ENCODE measurements at regions not wholly inside any gene's neighbourhood (a gene's known extent, or its start where the extent isn't known, plus 50 kb on each side); places are given as distances from the start of the nearest gene placed in this dataset.

DNA sequence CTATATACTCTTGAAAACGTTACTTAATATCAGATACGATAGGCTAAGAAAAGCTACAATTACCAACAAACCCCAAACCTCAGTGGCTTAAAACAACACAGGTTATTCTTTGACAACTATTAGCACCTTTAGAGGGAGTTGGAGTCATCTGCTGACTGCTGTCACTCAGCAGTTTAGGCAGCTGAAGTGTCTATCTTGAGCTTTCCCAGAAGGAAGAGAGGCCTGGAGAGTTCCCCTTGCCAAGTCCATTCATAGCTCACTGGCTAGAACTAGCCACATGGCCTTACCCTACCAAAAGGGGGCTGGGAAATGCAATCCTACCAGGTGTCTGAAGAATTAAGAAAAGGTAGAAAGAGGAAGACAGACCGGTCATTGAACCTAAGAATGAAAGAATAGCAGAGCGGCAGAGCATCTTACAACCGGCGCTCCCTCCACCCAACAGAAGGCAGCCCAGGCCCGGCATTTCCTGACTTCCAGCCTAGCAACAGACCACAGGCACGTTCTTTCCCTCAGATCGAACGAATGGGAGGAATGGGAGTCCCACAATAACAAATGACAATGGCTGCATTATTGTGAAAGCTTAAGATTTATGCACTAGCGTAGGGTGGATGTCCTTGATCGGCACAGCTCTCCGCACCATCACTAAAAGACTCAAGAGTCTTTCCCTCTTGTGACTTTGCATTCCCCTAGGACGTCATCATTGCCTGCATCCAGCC lies 211.2 kb upstream of the CTAGE1 start:
- Histone ChIP-seq H3K4me3 (ENCODE audit: low read length) (no peak overlapping the region), H3K4me1 (ENCODE audit: insufficient read depth, low read length) (no peaks in the 10 kb centered on the region), H3K27me3 (ENCODE audit: insufficient read depth, low read length) (no peaks in the 10 kb centered on the region), H3K9me3 (ENCODE audit: low read depth, low read length) (no peaks in the 10 kb centered on the region)

DNA sequence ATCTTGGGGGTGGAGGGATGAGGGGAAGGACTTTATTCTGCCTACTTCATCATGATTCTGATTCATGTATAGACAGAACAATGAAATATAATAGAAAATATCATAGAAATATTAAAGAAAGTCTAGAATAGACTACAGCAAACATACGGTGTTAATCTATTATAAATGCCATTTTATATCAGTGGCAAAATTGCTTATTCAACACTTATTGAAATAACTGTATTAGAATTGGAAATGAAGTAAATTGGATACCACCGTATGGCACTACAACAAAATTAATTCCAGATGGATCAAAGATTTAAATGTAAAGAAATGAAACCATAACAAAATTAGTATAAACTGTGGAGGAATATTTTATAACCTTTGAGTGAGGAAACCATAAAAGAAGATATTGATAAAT lies 213.3 kb upstream of the CTAGE1 start:
- Histone ChIP-seq H3K4me3 (ENCODE audit: low read length) (no peak overlapping the region), H3K27me3 (ENCODE audit: insufficient read depth, low read length) (no peaks in the 10 kb centered on the region), H3K4me1 (ENCODE audit: insufficient read depth, low read length) (no peaks in the 10 kb centered on the region), H3K9me3 (ENCODE audit: low read depth, low read length) (no peaks in the 10 kb centered on the region)

DNA sequence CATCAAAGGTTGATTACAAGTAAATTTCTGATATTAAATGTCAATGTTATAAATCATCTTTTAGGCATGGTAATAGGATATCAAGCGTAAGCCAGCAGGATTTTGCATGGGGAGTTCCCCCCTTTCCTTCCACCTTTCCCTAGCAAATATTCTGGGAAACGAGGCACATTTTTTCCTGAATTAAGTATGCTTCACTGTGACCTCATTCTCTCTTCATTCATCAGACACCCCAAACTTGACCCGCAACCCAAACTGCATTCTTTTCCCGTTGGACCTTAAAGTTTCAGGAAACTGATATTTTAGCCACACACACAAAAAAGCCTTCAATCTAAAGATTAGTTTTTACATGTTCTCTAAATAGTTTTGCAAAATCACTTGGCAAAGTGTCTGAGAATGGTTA lies 214.5 kb upstream of the CTAGE1 start:
- Histone ChIP-seq H3K4me1 (ENCODE audit: insufficient read depth, low read length) (no peaks in the 10 kb centered on the region), H3K4me3 (ENCODE audit: low read length) (no peak overlapping the region), H3K9me3 (ENCODE audit: low read depth, low read length) (no peaks in the 10 kb centered on the region), H3K27me3 (ENCODE audit: insufficient read depth, low read length) (no peaks in the 10 kb centered on the region)

DNA sequence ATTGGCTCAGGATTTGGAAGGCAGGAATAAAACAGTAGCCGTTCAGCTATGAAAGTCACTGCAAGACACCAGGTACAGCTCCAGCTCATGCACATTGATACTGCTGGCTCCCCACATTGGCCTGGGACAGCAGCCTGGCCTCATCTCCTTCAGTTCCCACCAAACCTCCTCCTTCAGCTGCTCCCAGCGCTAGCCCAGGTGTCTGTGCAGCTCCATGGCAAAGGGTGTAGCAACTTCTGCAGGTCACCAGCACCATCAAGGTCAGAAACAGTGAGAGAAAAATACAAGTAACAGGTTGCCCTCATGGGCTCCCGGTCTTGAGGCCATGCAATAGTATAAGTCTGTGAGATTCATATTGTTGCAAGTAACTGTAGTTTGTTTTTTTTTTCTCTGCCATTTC lies 216.7 kb upstream of the CTAGE1 start:
- Histone ChIP-seq H3K4me1 (ENCODE audit: insufficient read depth, low read length) (no peaks in the 10 kb centered on the region), H3K9me3 (ENCODE audit: low read depth, low read length) (no peaks in the 10 kb centered on the region), H3K4me3 (ENCODE audit: low read length) (no peak overlapping the region), H3K27me3 (ENCODE audit: insufficient read depth, low read length) (no peaks in the 10 kb centered on the region)

DNA sequence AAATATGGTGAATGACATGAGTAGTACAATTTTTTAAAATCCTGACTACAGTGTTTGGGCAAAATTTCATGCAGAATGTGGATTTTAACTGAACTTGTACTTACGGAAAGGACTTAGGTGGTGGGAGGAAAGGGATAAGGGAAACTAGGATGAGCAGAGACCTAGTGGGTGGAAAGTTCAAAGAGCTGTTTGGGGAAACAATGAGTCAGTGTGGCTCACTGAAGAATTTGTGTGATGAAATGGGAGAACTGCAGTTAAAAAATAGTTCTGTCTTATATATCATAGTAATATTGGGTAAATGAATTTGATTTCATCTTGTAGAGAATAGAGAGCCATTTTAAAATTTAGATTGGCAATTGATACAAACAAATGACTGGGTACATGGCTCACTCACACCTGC lies 220.1 kb upstream of the CTAGE1 start:
- no peak overlapping the region for H3K4me3 ChIP-seq (ENCODE audit: low read length)
- H3K27me3 ChIP-seq (ENCODE audit: insufficient read depth, low read length), result no peaks in the 10 kb centered on the region
- H3K9me3 ChIP-seq (ENCODE audit: low read depth, low read length), result no peaks in the 10 kb centered on the region
- H3K4me1 ChIP-seq (ENCODE audit: insufficient read depth, low read length), result no peaks in the 10 kb centered on the region

DNA sequence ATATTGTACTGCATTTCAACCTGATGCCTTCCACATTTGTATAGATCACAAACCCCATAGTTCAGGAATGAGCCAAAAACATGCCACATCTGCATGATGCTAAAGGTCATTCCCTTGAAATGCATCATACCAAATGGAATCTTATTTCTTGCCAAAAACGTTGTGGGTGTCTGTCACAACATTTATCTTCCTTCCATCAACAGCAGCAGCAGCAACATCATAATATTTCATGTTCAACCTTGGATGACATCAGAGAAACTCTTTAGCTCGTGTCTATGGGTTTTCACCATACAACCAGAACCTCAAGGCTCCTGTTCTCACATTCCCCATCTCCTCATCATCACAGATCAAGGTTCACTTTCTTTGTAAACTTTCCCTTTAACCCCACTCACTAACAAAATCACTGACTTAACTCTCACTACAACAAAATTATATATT lies 221.3 kb upstream of the CTAGE1 start:
- Histone ChIP-seq H3K27me3 (ENCODE audit: insufficient read depth, low read length) (no peaks in the 10 kb centered on the region), H3K9me3 (ENCODE audit: low read depth, low read length) (no peaks in the 10 kb centered on the region), H3K4me1 (ENCODE audit: insufficient read depth, low read length) (no peaks in the 10 kb centered on the region), H3K4me3 (ENCODE audit: low read length) (no peak overlapping the region)

DNA sequence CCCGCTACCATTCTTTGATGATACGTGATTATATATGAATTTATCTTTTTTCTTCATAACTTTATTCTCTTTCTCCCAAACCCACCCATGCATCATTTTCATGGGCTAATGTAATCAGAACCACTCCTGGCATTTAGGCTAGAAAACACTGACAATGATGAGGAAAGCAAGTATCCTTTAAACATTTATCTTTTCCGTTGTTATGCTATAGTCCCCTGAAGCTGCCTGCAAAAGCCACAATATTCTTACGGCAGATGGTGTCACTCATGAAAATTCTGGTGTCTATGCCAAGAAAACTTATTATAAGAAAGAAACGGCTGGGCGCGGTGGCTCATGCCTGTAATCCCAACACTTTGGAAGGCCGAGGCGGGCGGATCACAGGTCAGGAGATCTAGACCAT lies 221.8 kb upstream of the CTAGE1 start:
- Histone ChIP-seq H3K4me1 (ENCODE audit: insufficient read depth, low read length) (no peaks in the 10 kb centered on the region), H3K27me3 (ENCODE audit: insufficient read depth, low read length) (no peaks in the 10 kb centered on the region), H3K4me3 (ENCODE audit: low read length) (no peak overlapping the region), H3K9me3 (ENCODE audit: low read depth, low read length) (no peaks in the 10 kb centered on the region)

DNA sequence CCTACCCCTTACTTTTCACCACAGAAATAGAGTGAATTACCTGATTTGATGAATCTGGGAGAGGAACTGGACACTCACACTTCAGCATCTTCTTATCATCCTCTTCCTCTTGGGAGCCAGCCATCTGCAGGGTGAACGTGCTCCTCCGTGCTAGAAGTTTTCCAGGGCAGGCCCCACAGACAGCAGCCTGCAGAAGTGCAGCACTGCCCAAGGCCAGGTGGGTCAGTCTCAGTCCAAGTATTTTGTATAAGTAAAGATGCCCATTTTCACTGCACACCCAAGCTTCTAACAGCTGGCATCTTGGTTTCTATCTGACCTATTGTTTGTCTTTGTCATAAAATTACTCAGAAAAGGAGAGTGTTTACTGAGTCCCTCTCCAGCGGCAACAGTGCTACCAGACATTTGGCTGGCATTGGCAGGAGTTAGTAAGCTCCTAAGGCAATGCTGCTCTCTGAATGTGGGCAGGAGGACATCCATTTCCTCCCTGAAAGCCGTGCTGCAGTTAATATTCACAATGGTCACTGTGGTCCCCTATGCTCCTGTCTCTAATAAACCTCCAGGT lies 222.6 kb upstream of the CTAGE1 start:
- no peaks in the 10 kb centered on the region for H3K4me1 ChIP-seq (ENCODE audit: insufficient read depth, low read length)
- no peak overlapping the region for H3K4me3 ChIP-seq (ENCODE audit: low read length)
- no peaks in the 10 kb centered on the region for H3K27me3 ChIP-seq (ENCODE audit: insufficient read depth, low read length)
- no peaks in the 10 kb centered on the region for H3K9me3 ChIP-seq (ENCODE audit: low read depth, low read length)

DNA sequence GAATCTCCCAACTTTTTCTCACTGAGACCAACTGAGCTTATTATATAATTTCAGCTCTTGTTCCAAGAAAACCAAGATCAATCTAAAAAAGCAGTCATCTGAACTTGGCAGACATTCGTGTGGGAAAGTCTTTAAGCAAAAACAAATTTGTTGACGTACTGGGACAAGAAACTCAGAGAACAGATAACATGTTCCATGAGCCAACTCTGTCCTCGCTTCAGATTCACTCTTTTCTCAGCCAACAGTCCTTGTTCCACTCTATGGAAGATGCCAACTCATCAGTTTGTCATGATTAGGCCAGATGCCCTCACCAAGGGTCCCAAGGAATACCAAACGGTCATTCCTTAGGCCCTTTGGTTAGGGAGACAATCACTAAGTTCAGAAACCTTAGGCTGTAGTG lies 224.2 kb upstream of the CTAGE1 start:
- Histone ChIP-seq H3K4me3 (ENCODE audit: low read length) (no peak overlapping the region), H3K9me3 (ENCODE audit: low read depth, low read length) (no peaks in the 10 kb centered on the region), H3K27me3 (ENCODE audit: insufficient read depth, low read length) (no peaks in the 10 kb centered on the region), H3K4me1 (ENCODE audit: insufficient read depth, low read length) (no peaks in the 10 kb centered on the region)

DNA sequence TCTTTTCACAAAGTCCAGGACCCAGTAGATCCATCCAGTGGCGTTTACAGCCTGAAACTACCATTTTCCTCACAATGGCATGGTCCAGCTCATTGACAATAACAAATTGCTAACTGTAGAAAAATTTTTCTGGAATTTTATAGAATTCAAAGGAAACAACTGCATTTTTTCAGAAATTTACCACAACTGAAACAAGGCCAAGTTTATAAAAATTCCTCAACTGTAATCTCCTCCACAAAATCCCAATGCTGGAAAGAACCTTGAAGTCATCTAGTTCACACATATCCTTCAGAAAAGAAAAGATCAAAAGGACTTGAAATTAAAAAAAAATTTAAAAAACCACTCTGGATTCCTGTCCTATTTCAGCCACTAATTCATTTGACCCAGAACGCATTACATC lies 226.0 kb upstream of the CTAGE1 start:
- H3K27me3 ChIP-seq (ENCODE audit: insufficient read depth, low read length), result no peaks in the 10 kb centered on the region
- H3K9me3 ChIP-seq (ENCODE audit: low read depth, low read length), result no peaks in the 10 kb centered on the region
- H3K4me3 ChIP-seq (ENCODE audit: low read length), result no peak overlapping the region
- H3K4me1 ChIP-seq (ENCODE audit: insufficient read depth, low read length), result no peaks in the 10 kb centered on the region

DNA sequence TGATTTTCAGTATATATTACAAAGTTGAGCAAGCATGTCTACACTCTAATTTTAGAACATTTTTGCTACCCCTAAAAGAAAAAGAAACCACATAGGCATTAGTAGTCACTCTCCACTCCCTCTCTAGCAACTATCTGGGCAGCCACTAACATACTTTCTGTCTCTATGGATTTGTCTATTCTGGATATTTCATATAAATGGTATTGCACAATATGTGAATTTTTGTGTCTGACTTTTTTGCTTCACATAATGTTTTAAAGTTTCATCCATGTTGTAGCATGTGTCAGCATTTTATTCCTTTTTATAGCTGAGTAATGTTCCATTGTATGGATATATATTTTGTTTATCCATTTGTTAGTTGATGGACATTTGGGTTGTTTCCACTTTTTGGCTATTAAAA lies 232.5 kb upstream of the CTAGE1 start:
- no peak overlapping the region for H3K4me3 ChIP-seq (ENCODE audit: low read length)
- H3K27me3 ChIP-seq (ENCODE audit: insufficient read depth, low read length), result no peaks in the 10 kb centered on the region
- H3K4me1 ChIP-seq (ENCODE audit: insufficient read depth, low read length), result no peaks in the 10 kb centered on the region
- H3K9me3 ChIP-seq (ENCODE audit: low read depth, low read length), result no peaks in the 10 kb centered on the region

DNA sequence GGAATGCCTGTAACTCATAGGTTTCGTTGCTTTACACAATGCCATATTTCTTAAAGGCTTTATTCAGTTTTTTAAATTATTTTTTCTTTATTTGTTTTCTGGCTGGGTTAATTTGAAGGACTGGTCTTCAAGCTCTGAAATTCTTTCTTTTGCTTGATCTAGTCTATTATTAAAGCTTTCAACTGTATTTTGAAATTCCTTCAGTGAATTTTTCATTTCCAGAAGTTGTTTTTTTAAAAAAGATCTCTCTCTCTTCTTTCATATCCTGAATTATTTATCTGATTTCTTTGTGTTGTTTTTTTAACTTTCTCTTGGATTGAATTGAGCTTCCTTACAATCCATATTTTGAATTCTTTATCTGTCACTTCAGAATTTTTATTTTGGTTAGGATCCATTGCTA lies 239.9 kb upstream of the CTAGE1 start:
- Histone ChIP-seq H3K4me3 (ENCODE audit: low read length) (no peak overlapping the region), H3K9me3 (ENCODE audit: low read depth, low read length) (peaks cover 20% of the 10 kb centered on the region), H3K4me1 (ENCODE audit: insufficient read depth, low read length) (no peaks in the 10 kb centered on the region), H3K27me3 (ENCODE audit: insufficient read depth, low read length) (no peaks in the 10 kb centered on the region)

DNA sequence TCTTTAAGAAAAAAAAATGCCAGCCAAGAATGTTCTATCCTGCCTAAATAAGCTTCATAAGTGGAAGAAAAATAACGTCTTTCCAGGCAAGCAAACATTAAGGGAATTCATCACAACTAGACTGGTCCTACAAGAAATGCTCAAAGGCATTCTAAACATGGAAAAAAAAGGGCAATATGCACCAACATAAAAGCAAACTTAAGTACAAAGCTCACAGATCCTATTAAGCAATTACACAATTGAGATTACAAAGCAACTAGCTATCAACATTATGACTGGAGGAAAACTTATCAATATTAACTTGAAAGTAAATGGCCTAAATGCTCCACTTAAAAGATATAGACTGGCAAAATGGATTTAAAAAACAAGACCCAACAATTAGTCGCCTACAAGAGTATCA lies 240.6 kb upstream of the CTAGE1 start:
- peaks cover 27% of the 10 kb centered on the region for H3K9me3 ChIP-seq (ENCODE audit: low read depth, low read length)
- H3K4me3 ChIP-seq (ENCODE audit: low read length), result no peak overlapping the region
- no peaks in the 10 kb centered on the region for H3K27me3 ChIP-seq (ENCODE audit: insufficient read depth, low read length)
- no peaks in the 10 kb centered on the region for H3K4me1 ChIP-seq (ENCODE audit: insufficient read depth, low read length)

DNA sequence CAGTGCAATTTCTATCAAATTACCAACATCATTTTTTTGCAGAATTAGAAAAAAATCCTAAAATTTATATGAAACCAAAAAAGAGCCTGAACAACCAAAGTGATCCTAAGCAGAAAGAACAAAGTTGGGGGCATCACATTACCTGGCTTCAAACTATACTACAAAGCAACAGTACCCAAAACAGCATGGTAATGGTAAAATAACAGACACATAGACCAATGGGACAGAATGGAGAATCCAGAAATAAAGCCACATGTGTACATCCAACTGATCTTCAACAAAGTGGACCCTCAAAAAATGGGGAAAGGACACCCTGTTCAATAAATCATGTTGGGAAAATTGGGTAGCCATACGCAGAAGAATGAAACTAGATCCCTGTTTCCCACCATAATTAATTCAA lies 245.7 kb upstream of the CTAGE1 start:
- Histone ChIP-seq H3K4me3 (ENCODE audit: low read length) (no peak overlapping the region), H3K9me3 (ENCODE audit: low read depth, low read length) (peaks cover 14% of the 10 kb centered on the region), H3K27me3 (ENCODE audit: insufficient read depth, low read length) (no peaks in the 10 kb centered on the region), H3K4me1 (ENCODE audit: insufficient read depth, low read length) (no peaks in the 10 kb centered on the region)

DNA sequence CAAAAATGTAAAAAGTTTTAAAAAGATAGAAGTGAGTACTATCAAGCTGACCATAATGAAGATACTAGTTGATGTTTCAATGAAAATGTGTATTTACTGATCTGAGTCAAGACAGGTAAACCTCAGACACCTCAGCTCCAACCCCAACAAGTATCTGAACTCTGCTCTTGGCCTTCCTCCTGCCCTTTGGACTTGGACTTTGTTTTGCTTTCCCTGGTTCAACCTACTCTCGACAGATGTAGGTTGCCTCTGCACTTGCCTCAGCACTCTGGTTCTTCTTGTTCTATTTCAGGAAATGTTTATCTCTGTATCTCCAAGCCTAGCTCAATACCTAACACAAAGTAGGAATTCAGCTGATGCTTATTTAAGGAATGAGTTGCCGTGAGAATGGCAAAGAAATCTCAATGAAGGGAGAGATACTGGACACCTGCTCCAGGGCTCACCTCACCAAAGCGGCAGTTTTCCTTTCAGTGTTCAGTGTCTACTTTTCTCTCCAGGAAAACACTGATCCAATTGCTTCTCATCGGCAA lies 248.8 kb upstream of the CTAGE1 start:
- Histone ChIP-seq H3K27me3 (ENCODE audit: insufficient read depth, low read length) (no peaks in the 10 kb centered on the region), H3K4me1 (ENCODE audit: insufficient read depth, low read length) (no peaks in the 10 kb centered on the region), H3K9me3 (ENCODE audit: low read depth, low read length) (peaks cover 9% of the 10 kb centered on the region), H3K4me3 (ENCODE audit: low read length) (no peak overlapping the region)

DNA sequence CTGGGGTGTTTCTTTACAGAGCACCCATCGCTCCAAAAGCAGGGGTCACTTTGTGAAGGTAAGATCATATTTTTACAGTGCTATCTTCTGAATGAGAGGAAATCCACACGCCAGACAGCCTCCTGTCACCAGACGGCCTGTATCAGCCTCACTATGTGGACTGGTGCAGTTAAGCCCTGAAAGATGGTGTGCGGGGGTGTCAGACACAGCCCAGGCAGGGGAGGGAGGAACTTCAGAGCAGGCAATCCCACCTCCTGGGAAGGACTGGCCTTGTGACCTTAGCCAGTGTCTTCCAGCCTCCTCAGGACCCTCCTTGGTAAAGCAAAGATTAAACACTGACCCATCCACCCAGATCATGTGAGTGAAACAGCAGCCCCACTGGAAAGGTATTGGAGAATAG lies 249.4 kb upstream of the CTAGE1 start:
- no peak overlapping the region for H3K4me3 ChIP-seq (ENCODE audit: low read length)
- no peaks in the 10 kb centered on the region for H3K27me3 ChIP-seq (ENCODE audit: insufficient read depth, low read length)
- no peaks in the 10 kb centered on the region for H3K4me1 ChIP-seq (ENCODE audit: insufficient read depth, low read length)
- peaks cover 9% of the 10 kb centered on the region for H3K9me3 ChIP-seq (ENCODE audit: low read depth, low read length)

All from mononuclear cell (primary cell).